Hepatocyte (in vitro differentiated cells): ENCODE measurements at regions not wholly inside any gene's neighbourhood (a gene's known extent, or its start where the extent isn't known, plus 50 kb on each side); places are given as distances from the start of the nearest gene placed in this dataset.

Source experiments
- DNase-seq: peaks from one replicate; pipeline ENCODE4 v3.0.0-alpha.2; 2016; ENCODE audit warnings: low spot score
- H2AFZ ChIP-seq: fragments of 200-600 bp; sonication (generic); 2 replicates; pipeline ENCODE4 v1.6.0; 2016; ENCODE audit warnings: antibody characterized with exemption, mild to moderate bottlenecking
- H3K27ac ChIP-seq: fragments of 200-600 bp; sonication (generic); 2 replicates; pipeline ENCODE4 v1.5.1; 2016; ENCODE audit warnings: mild to moderate bottlenecking
- H3K27me3 ChIP-seq: fragments of 200-600 bp; sonication (generic); 2 replicates; pipeline ENCODE4 v1.6.1; 2016
- H3K36me3 ChIP-seq: fragments of 200-600 bp; sonication (generic); replicated peaks from 2 replicates; pipeline ENCODE4 v1.5.1; 2016; ENCODE audit warnings: low read depth; ENCODE audit not compliant: insufficient read depth
- H3K4me1 ChIP-seq: fragments of 200-600 bp; sonication (generic); 2 replicates; pipeline ENCODE4 v1.5.1; 2016; ENCODE audit warnings: mild to moderate bottlenecking, moderate library complexity; ENCODE audit not compliant: insufficient read depth
- H3K4me2 ChIP-seq: fragments of 200-600 bp; sonication (generic); 2 replicates; pipeline ENCODE4 v1.6.0; 2016
- H3K4me3 ChIP-seq: fragments of 200-600 bp; sonication (generic); 2 replicates; pipeline ENCODE4 v1.5.1; 2016; ENCODE audit warnings: mild to moderate bottlenecking
- H3K79me2 ChIP-seq: fragments of 200-600 bp; sonication (generic); 2 replicates; pipeline ENCODE4 v1.6.0; 2017; ENCODE audit warnings: mild to moderate bottlenecking
- H3K9me2 ChIP-seq: fragments of 200-600 bp; sonication (generic); replicated peaks from 2 replicates; pipeline ENCODE4 v1.6.0; 2017; ENCODE audit warnings: mild to moderate bottlenecking; ENCODE audit not compliant: insufficient read depth
- H3K9me3 ChIP-seq: fragments of 200-600 bp; sonication (generic); 2 replicates; pipeline ENCODE4 v1.5.1; 2016; ENCODE audit warnings: low read depth, mild to moderate bottlenecking
- H4K20me1 ChIP-seq: fragments of 200-600 bp; sonication (generic); 2 replicates; pipeline ENCODE4 v1.6.0; 2016; ENCODE audit warnings: mild to moderate bottlenecking; ENCODE audit not compliant: insufficient read depth, poor library complexity, severe bottlenecking
- CTCF ChIP-seq: fragments of 200-600 bp; sonication (generic); IDR thresholded peaks from 2 replicates; pipeline ENCODE4 v1.5.1; 2016; ENCODE audit warnings: antibody characterized with exemption, mild to moderate bottlenecking; ENCODE audit not compliant: poor library complexity
- EZH2 ChIP-seq: fragments of 200-600 bp; sonication (generic); IDR thresholded peaks from 2 replicates; pipeline ENCODE4 v1.6.1; 2016; ENCODE audit warnings: antibody characterized with exemption, mild to moderate bottlenecking, borderline replicate concordance
- EZH2phosphoT487 ChIP-seq: fragments of 200-600 bp; sonication (generic); IDR thresholded peaks from one replicate; pipeline ENCODE4 v1.6.1; 2018; ENCODE audit warnings: antibody characterized with exemption, mild to moderate bottlenecking, low read depth, moderate library complexity; ENCODE audit not compliant: unreplicated experiment, severe bottlenecking
- WGBS: methylation state at CpG from one replicate; pipeline ENCODE4 v1.1.6; 2016; ENCODE audit warnings: low lambda C conversion rate; ENCODE audit errors: missing lambda C conversion rate; 5-methylcytosine and 5-hydroxymethylcytosine counted together

- TF ChIP-seq CTCF (no peak), EZH2 (no peak), EZH2phosphoT487 (no peak)
- no peaks in the 10 kb centered on the region for H3K9me3 ChIP-seq
- no peaks in the 10 kb centered on the region for H4K20me1 ChIP-seq
- H3K27ac ChIP-seq: no peak overlapping the region
- H3K36me3 ChIP-seq: no peaks in the 10 kb centered on the region
- DNase-seq: no peak
- WGBS: 82% methylated on average over 1 of the region's 1 CpG
- H3K4me2 ChIP-seq: no peak overlapping the region
- H3K9me2 ChIP-seq: no peaks in the 10 kb centered on the region
- no peaks in the 10 kb centered on the region for H3K4me1 ChIP-seq
- no peaks in the 10 kb centered on the region for H3K79me2 ChIP-seq
- H3K27me3 ChIP-seq: no peaks in the 10 kb centered on the region
- no peak overlapping the region for H2AFZ ChIP-seq
- H3K4me3 ChIP-seq: no peak overlapping the region
Observed at GRCh38 chr1:55490547-55490946, 275.4 kb upstream of the USP24 start.

- no peak overlapping the region for H3K4me2 ChIP-seq
- no peaks in the 10 kb centered on the region for H4K20me1 ChIP-seq
- DNase-seq: no peak
- H3K9me2 ChIP-seq: no peaks in the 10 kb centered on the region
- H3K4me1 ChIP-seq: peaks cover 7% of the 10 kb centered on the region
- H3K27ac ChIP-seq: no peak overlapping the region
- H3K4me3 ChIP-seq: no peak overlapping the region
- TF ChIP-seq EZH2phosphoT487 (no peak), EZH2 (no peak), CTCF (no peak)
- H3K27me3 ChIP-seq: no peaks in the 10 kb centered on the region
- H2AFZ ChIP-seq: no peak overlapping the region
- H3K36me3 ChIP-seq: no peaks in the 10 kb centered on the region
- no peaks in the 10 kb centered on the region for H3K79me2 ChIP-seq
- WGBS: 59% methylated on average over 1 of the region's 1 CpG
- no peaks in the 10 kb centered on the region for H3K9me3 ChIP-seq
Observed at GRCh38 chr1:55484173-55484572, 269.0 kb upstream of the USP24 start.

- Histone ChIP-seq H3K27ac (no peak overlapping the region), H3K4me3 (no peak overlapping the region), H3K36me3 (no peaks in the 10 kb centered on the region), H3K9me3 (no peaks in the 10 kb centered on the region), H3K4me2 (no peak overlapping the region), H2AFZ (no peak overlapping the region), H3K9me2 (no peaks in the 10 kb centered on the region), H3K79me2 (no peaks in the 10 kb centered on the region), H4K20me1 (no peaks in the 10 kb centered on the region), H3K27me3 (no peaks in the 10 kb centered on the region), H3K4me1 (peaks cover 8% of the 10 kb centered on the region)
- TF ChIP-seq EZH2phosphoT487: no peak
- TF ChIP-seq EZH2: no peak
- no peak for TF ChIP-seq CTCF
- no peak for DNase-seq
- 57% methylated on average over 2 of the region's 2 CpGs for WGBS
Observed at GRCh38 chr1:55483523-55483922, 268.4 kb upstream of the USP24 start.

GRCh38 chr1:55481634-55482033, 266.5 kb upstream of the USP24 start:
- H3K27me3 ChIP-seq: no peaks in the 10 kb centered on the region
- no peaks in the 10 kb centered on the region for H3K9me3 ChIP-seq
- DNase-seq: no peak
- no peaks in the 10 kb centered on the region for H3K9me2 ChIP-seq
- WGBS: 89% methylated on average over 3 of the region's 3 CpGs
- H4K20me1 ChIP-seq: no peaks in the 10 kb centered on the region
- no peak for TF ChIP-seq EZH2phosphoT487
- TF ChIP-seq EZH2: no peak
- TF ChIP-seq CTCF: no peak
- no peak overlapping the region for H3K4me2 ChIP-seq
- no peaks in the 10 kb centered on the region for H3K79me2 ChIP-seq
- H3K36me3 ChIP-seq: no peaks in the 10 kb centered on the region
- H2AFZ ChIP-seq: no peak overlapping the region
- peaks cover 21% of the 10 kb centered on the region for H3K4me1 ChIP-seq
- no peak overlapping the region for H3K4me3 ChIP-seq
- H3K27ac ChIP-seq: no peak overlapping the region
